Breast epithelium (tissue), 3 donors: ENCODE measurements at regions not wholly inside any gene's neighbourhood (a gene's known extent, or its start where the extent isn't known, plus 50 kb on each side); places are given as distances from the start of the nearest gene placed in this dataset.

Experiments
- POLR2A ChIP-seq: fragments of 450-650 bp; IDR thresholded peaks from one replicate; pipeline ENCODE4 v1.6.1; 2016; ENCODE audit warnings: antibody characterized with exemption, mild to moderate bottlenecking, moderate library complexity
- POLR2AphosphoS5 ChIP-seq, 3 donors: sonication (generic); formaldehyde crosslinking; IDR thresholded peaks; one replicate each; pipeline ENCODE4 v1.6.1; 2017; ENCODE audit warnings: antibody characterized with exemption in 3 of 3
- TF ChIP-seq, protein P1 (sequence below), 3 donors: fragments of 450-650 bp; IDR thresholded peaks; one replicate each; pipeline ENCODE4 v1.5.1; 2016 to 2017; ENCODE audit warnings: antibody characterized with exemption in 3 of 3, mild to moderate bottlenecking in 3 of 3, moderate library complexity in 3 of 3

DNA sequence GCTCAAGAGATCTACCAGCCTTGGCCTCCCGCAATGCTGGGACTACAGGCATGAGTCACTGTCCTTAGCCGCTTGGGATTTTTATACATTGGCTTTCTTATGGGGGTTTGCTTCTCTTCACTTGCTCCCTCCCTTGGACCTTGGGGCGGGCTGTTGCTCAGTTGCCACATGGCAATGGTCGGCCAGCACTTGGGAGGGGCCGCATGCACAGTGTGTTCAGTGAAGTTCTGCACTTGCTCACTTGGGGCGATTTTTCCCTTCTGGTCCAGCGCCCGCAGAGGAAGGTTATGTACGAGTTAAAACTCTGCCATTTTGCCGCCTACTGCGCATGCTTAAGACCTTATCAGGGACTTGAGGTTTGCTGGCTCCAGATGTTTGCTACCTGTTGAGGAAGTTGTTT lies 1367.6 kb upstream of the CDH8 start:
- TF ChIP-seq, protein P1, sequence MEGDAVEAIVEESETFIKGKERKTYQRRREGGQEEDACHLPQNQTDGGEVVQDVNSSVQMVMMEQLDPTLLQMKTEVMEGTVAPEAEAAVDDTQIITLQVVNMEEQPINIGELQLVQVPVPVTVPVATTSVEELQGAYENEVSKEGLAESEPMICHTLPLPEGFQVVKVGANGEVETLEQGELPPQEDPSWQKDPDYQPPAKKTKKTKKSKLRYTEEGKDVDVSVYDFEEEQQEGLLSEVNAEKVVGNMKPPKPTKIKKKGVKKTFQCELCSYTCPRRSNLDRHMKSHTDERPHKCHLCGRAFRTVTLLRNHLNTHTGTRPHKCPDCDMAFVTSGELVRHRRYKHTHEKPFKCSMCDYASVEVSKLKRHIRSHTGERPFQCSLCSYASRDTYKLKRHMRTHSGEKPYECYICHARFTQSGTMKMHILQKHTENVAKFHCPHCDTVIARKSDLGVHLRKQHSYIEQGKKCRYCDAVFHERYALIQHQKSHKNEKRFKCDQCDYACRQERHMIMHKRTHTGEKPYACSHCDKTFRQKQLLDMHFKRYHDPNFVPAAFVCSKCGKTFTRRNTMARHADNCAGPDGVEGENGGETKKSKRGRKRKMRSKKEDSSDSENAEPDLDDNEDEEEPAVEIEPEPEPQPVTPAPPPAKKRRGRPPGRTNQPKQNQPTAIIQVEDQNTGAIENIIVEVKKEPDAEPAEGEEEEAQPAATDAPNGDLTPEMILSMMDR (IDR thresholded peaks at IDR 0.05), result no peak
- TF ChIP-seq POLR2AphosphoS5 (IDR thresholded peaks at IDR 0.05) (no peak), POLR2A (no peak)
